Endothelial cell of umbilical vein (primary cell): ENCODE measurements at regions not wholly inside any gene's neighbourhood (a gene's known extent, or its start where the extent isn't known, plus 50 kb on each side); places are given as distances from the start of the nearest gene placed in this dataset.

Experiments used
- BruUV-seq: library from RNA; stranded (reverse); fragments of 400-500 nt; replicated peaks from 2 replicates; lab custom pipeline; 2021; lab: Mats Ljungman, UMichigan
- CTCF ChIA-PET: fragments of 300-600, 350-600 bp; sonication (Branson Sonifier 250); formaldehyde crosslinking; loops from one replicate; lab custom pipeline; 2021; ENCODE audit warnings: antibody characterized with exemption, inconsistent platforms; lab: Charles Lee
- POLR2A ChIA-PET: fragments of 300-600, 350-600 bp; sonication (Branson Sonifier 250); formaldehyde crosslinking; loops from one replicate; lab custom pipeline; 2021; ENCODE audit warnings: antibody characterized with exemption, inconsistent platforms; lab: Charles Lee
- DNase-seq: peaks from one replicate; pipeline ENCODE4 v3.0.0-alpha.2; 2011; ENCODE audit warnings: low read depth, low spot score
- FAIRE-seq: peaks from 2 replicates; lab custom pipeline; 2011; peaks lifted over from hg19 to GRCh38; lab: Jason Lieb, UNC
- H2AFZ ChIP-seq: 2 replicates; pipeline ENCODE4 v1.6.0; 2012; ENCODE audit warnings: low read depth, low read length, control low read depth, inconsistent platforms
- H3K27ac ChIP-seq: 2 replicates; pipeline ENCODE4 v1.5.1; 2011; ENCODE audit warnings: low read depth, mild to moderate bottlenecking, control low read depth, low read length, moderate library complexity; ENCODE audit not compliant: insufficient read depth
- H3K27me3 ChIP-seq, 2 experiments: 2 replicates each; pipeline versions ENCODE4 v1.6.0 to v1.6.1; 2011; ENCODE audit warnings: low read length in 2 of 2, mixed read lengths in 1 of 2; ENCODE audit not compliant: control insufficient read depth in 2 of 2, insufficient read depth in 2 of 2
- H3K36me3 ChIP-seq, 2 experiments: 2 replicates in 1 of 2; 3 replicates in 1 of 2; pipeline ENCODE4 v1.5.1; 2011; ENCODE audit warnings: low read length in 2 of 2, mild to moderate bottlenecking in 1 of 2, moderate library complexity in 1 of 2; ENCODE audit not compliant: control insufficient read depth in 2 of 2, insufficient read depth in 2 of 2; ENCODE audit errors: extremely low read depth in 1 of 2
- H3K4me1 ChIP-seq: 3 replicates; pipeline ENCODE4 v1.5.1; 2011; ENCODE audit warnings: mild to moderate bottlenecking, low read length; ENCODE audit not compliant: control insufficient read depth, insufficient read depth; ENCODE audit errors: extremely low read depth
- H3K4me2 ChIP-seq: 2 replicates; pipeline ENCODE4 v1.6.1; 2011; ENCODE audit warnings: low read length, control low read depth, mixed read lengths; ENCODE audit not compliant: insufficient read depth
- H3K4me3 ChIP-seq, 3 experiments: fragments of 200-600 bp in 1 of 3; sonication (generic), shearing (Covaris generic) in 1 of 3; replicated peaks in 1 of 3; 2 replicates each; pipeline ENCODE4 v1.5.1; 2011 to 2016; ENCODE audit warnings: control low read depth in 3 of 3, low read length in 3 of 3, mild to moderate bottlenecking in 2 of 3, inconsistent platforms in 1 of 3, low read depth in 1 of 3, moderate library complexity in 1 of 3; ENCODE audit not compliant: insufficient read depth in 1 of 3
- H3K79me2 ChIP-seq: 2 replicates; pipeline ENCODE4 v1.6.0; 2012; ENCODE audit warnings: low read length, inconsistent platforms; ENCODE audit not compliant: control insufficient read depth, insufficient read depth
- H3K9ac ChIP-seq: replicated peaks from 2 replicates; pipeline ENCODE3; 2011; ENCODE audit warnings: low read length, control low read depth; ENCODE audit not compliant: insufficient read depth; ENCODE audit errors: extremely low read depth
- H3K9me1 ChIP-seq: replicated peaks from 3 replicates; pipeline ENCODE4 v1.6.0; 2011; ENCODE audit warnings: mild to moderate bottlenecking, low read length; ENCODE audit not compliant: control insufficient read depth, insufficient read depth; ENCODE audit errors: extremely low read depth
- H3K9me3 ChIP-seq: replicated peaks from 2 replicates; pipeline ENCODE4 v1.5.1; 2012; ENCODE audit warnings: low read length, inconsistent platforms; ENCODE audit not compliant: control insufficient read depth, insufficient read depth
- H4K20me1 ChIP-seq: replicated peaks from 2 replicates; pipeline ENCODE3; 2011; ENCODE audit warnings: mild to moderate bottlenecking, low read length; ENCODE audit not compliant: control insufficient read depth, insufficient read depth; ENCODE audit errors: extremely low read depth
- CTCF ChIP-seq, 2 donors: IDR thresholded peaks; 1 replicate in 1 of 2; 2 replicates in 1 of 2; pipeline ENCODE4 v1.5.1; 2011; ENCODE audit warnings: low read length in 2 of 2, mild to moderate bottlenecking in 2 of 2, moderate library complexity in 2 of 2, control low read depth in 1 of 2, inconsistent platforms in 1 of 2, low read depth in 1 of 2; ENCODE audit not compliant: insufficient read depth in 1 of 2; ENCODE audit errors: extremely low read depth in 1 of 2
- EZH2 ChIP-seq: IDR thresholded peaks from 2 replicates; pipeline ENCODE4 v1.6.1; 2012; ENCODE audit warnings: borderline replicate concordance, low read depth, mild to moderate bottlenecking, moderate library complexity, low read length, inconsistent platforms; ENCODE audit not compliant: severe bottlenecking
- FOS ChIP-seq: IDR thresholded peaks from 2 replicates; pipeline ENCODE4 v1.6.1; 2011; ENCODE audit warnings: mild to moderate bottlenecking, low read length, moderate library complexity, borderline replicate concordance; ENCODE audit not compliant: insufficient read depth
- GATA2 ChIP-seq: IDR thresholded peaks from 2 replicates; pipeline ENCODE4 v1.7.0; 2011; ENCODE audit warnings: low read depth, mild to moderate bottlenecking, moderate library complexity, mixed read lengths, low read length; ENCODE audit not compliant: insufficient read length, insufficient read depth
- JUN ChIP-seq: IDR thresholded peaks from 2 replicates; pipeline ENCODE4 v1.6.1; 2011; ENCODE audit warnings: borderline replicate concordance, low read depth; ENCODE audit not compliant: insufficient read length, insufficient read depth
- MYC ChIP-seq: IDR thresholded peaks from one replicate; pipeline ENCODE4 v1.6.1; 2011; ENCODE audit warnings: mild to moderate bottlenecking, low read depth, low read length
- POLR2A ChIP-seq: IDR thresholded peaks from 2 replicates; pipeline ENCODE4 v1.6.1; 2012; ENCODE audit warnings: low read depth, mild to moderate bottlenecking, control low read depth, low read length
- POLR2AphosphoS5 ChIP-seq: IDR thresholded peaks from 2 replicates; pipeline ENCODE4 v1.6.1; 2012; ENCODE audit warnings: low read depth, mild to moderate bottlenecking, control low read depth, low read length, moderate library complexity; ENCODE audit not compliant: insufficient read depth
- dilution Hi-C: fragments of 300-500 bp; cut with MboI; formaldehyde crosslinking; loops from one replicate; pipeline ENCODE4 v1.15.0; 2019; ENCODE audit warnings: low sequenced_read_pairs; ENCODE audit not compliant: extremely low pct_ligation_motif_present
- intact Hi-C: fragments of 100-400 bp; cut with micrococcal nuclease; formaldehyde crosslinking; loops from one replicate; pipeline ENCODE4 v1.10.0; 2022
- TF ChIP-seq, protein P1 (sequence below): IDR thresholded peaks from 2 replicates; pipeline ENCODE4 v1.6.1; 2011; ENCODE audit not compliant: insufficient read depth, insufficient read length

DNA sequence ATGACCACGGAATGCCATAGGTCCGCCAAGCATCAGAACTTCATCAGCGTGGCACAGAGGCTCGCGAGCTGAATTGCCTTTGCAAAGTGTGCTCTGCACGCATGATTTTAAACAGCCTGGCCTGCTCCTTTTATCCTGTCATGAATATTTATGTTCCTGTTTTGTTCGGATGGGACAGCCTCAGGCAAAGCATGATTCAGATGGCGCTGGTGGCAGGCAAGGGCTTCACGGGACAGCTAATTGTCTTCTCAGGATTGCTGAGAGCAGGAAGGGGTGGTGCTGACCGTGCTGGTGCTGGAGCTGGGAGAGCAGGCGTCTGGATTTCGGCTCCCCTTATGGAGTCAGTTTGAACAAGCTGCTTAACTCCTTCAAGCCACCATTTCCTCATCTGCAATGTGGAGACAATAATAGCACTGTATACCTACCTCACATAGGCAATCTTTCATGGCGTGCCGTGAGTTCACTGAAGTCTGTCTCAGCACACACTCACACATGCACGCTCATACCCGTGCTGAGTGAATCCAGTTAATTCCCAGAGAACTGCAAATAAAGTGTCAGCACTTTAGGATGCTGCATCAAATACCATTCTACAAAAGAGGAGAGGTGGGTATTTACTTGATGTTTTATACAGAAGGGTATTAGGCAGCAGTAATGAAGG, 79.7 kb upstream of the APCDD1 start:
- ChIA-PET CTCF (no interaction called here), POLR2A (no interaction called here)
- Histone ChIP-seq H3K27ac (no peak overlapping the region), H3K4me2 (no peak overlapping the region), H3K4me3 (no peak overlapping the region), H3K9me1 (no peaks in the 10 kb centered on the region), H2AFZ (no peak overlapping the region), H4K20me1 (no peaks in the 10 kb centered on the region), H3K27me3 (peaks cover 10 to 15% of the 10 kb centered on the region in 2 experiments), H3K36me3 (no peaks in the 10 kb centered on the region), H3K9me3 (no peaks in the 10 kb centered on the region), H3K9ac (no peak overlapping the region), H3K79me2 (no peaks in the 10 kb centered on the region), H3K4me1 (peaks cover 12% of the 10 kb centered on the region)
- FAIRE-seq (no peak), DNase-seq (no peak)
- dilution Hi-C loops (no loop called here), intact Hi-C loops (no loop called here)
- BruUV-seq: no TSS peak
- TF ChIP-seq CTCF (IDR thresholded peaks at IDR 0.05; ENCODE audit: extremely low read depth in 1 of 2, insufficient read depth in 1 of 2, low read depth in 1 of 2, low read length in 2 of 2): no peak
- no peak for TF ChIP-seq EZH2
- no peak for TF ChIP-seq GATA2
- no peak for TF ChIP-seq JUN
- TF ChIP-seq, protein P1, sequence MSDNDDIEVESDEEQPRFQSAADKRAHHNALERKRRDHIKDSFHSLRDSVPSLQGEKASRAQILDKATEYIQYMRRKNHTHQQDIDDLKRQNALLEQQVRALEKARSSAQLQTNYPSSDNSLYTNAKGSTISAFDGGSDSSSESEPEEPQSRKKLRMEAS: no peak
- no peak for TF ChIP-seq MYC
- no peak for TF ChIP-seq FOS
- no peak for TF ChIP-seq POLR2A
- no peak for TF ChIP-seq POLR2AphosphoS5
